ENCODE measurements at regions not wholly inside any gene's neighbourhood (a gene's known extent, or its start where the extent isn't known, plus 50 kb on each side); places are given as distances from the start of the nearest gene placed in this dataset.

- no peak for TF ChIP-seq CTCF (IDR thresholded peaks at IDR 0.05; ENCODE audit: insufficient read depth, low read length)
- no peak for TF ChIP-seq REST (IDR thresholded peaks at IDR 0.05; ENCODE audit: insufficient replicate concordance, low read depth)
- TF ChIP-seq SPI1 (IDR thresholded peaks at IDR 0.05; ENCODE audit: borderline replicate concordance, low read depth): no peak
- TF ChIP-seq GABPA (IDR thresholded peaks at IDR 0.05; ENCODE audit: low read depth): no peak
These were observed 380.3 kb downstream of the DHX35 start for GRCh38 chr20:39342463-39342862.
